ENCODE measurements at regions not wholly inside any gene's neighbourhood (a gene's known extent, or its start where the extent isn't known, plus 50 kb on each side); places are given as distances from the start of the nearest gene placed in this dataset.

DNA sequence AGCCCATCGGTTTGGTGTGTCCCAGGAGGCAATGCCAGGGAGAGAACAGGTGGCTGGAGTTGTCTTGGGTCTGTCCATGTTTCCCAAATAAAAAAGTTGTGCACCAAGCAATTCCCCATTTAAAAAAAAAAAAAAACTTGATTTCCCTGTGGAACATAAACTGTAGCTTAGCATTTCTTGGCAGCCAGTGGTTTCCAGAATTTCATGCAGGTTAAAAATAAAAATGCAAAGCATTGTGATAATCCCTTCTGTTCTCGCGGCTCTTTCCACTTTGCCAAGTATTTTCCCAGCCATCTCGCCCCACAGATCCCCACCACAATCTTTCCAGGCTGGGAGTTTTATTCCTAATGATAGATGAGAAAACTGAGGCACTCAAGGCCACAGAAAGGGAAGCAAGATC lies 51.4 kb upstream of the MSX1 start:
- DNase-seq: no peak

DNA sequence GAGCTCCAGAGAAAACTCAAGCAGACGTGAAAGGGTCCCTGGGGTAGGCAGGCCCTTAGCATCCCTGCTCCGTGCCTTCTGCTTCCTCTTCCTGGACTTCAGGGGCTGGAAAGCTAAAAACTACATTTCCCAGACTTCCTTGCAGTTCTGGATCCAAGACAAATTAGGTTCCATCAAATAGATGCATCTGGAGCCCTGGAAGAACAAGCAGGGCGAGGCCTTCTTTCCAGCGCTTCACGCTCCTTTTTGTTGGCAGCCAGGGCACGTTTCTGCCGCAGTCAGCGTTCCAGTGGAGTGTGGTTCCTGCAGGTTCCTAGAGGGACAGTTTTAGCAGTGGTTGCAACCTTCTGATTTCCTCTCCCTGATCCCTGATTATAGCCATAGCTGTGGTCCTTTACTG lies 53.6 kb upstream of the MSX1 start:
- no peak for DNase-seq

DNA sequence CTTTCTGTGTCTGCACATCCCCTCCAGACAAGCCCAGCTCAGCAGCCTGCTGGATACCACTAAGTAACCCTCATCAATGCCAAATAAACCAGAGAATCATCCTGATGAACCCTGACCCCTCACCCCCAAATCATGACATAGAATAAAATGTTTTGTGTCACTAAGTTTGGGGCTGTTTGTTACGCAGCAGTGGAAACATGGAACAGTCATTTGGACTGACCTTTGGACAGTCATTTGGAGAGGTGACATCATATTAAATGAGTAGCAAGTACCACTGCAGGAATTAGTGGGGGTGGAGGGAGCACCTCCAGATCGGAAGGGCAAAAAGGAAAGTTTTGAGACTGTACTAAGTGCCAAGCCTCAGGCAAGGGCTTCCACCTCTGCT lies 55.6 kb upstream of the MSX1 start:
- no peak for DNase-seq

DNA sequence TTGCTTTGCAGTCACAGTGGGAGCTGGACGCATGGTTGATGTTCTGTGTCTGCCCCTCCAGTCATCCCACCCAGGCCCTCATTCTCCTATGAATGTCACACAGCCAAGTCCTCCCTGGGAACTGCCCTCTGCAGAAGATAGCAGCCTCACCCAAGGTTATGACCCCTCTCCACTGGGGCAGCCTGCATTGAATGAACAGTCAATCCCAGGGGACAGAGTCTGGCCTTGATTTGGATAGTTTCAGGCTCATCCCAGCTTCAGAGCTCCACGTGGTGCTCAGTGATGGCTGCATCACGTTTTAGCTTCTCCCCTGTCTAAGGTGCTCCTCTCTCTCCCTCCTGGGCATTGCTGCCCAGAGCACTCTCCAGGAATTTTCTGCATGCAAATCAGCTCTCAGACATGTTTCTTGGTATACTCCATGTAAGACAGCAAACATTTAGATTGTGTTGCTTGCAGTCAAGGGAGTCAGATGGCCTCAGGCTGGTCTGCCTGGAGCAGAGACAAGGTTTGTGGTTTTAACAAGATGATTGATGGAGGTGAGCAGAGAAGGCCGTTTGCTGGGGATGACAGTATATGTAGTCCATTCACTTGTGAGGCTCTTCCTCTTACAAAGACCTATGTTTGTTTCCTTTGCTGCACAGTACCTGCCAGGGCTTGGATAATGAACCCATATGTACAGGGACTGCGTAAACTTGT lies 56.1 kb upstream of the MSX1 start:
- no peak for DNase-seq

DNA sequence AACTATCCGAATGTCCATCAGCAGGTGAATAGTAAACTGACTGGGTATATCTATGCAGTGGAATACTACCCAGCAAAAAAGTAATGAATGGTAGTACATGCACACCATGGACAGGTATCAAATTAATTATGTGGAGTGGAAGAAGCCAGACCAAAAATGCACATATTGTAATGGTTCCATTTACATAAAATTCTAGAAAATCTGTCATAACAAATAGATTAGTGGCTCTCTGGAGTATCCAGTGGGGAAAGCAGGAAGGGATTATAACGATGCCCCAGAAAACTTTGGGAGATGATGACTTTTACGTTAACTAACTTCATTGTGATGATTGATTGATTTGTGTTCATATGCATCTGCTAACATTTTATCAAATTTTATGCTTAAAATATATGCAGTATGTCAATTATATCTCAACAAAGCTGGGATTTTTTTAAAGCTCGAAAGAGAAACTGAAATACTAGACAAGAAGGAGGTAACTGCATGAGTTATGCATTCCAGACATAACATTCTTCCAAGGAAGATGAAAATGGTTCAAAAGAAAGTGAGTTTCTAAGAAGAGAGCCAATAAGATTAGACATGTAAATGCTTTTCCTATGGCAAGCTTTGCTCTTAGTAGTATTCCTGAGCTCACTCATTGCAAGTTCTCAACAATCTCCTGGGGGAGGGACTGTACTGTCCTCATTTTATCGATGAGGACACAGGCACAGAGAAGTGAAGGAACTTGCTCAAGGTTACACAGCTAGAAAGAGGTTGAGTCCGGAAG lies 58.6 kb upstream of the MSX1 start:
- DNase-seq: no peak

DNA sequence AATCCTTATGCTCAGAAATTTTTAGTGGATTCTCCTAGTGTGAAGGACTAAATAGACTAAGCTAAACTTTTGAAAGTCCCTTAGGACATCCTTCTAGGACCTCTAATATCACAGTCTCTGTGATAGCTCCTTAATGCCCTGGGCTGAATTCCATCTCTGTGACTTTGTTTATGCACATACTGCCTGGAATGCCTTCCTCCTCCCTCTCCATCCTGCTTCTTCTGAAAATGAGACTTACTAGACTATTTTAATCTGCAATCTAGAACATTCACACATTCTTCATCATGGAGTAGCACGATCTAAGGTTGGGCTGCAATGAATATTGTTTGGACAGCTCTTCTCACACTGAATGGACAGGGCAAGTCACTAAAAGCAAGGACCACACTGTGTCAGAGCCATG lies 65.0 kb upstream of the MSX1 start:
- DNase-seq: no peak

DNA sequence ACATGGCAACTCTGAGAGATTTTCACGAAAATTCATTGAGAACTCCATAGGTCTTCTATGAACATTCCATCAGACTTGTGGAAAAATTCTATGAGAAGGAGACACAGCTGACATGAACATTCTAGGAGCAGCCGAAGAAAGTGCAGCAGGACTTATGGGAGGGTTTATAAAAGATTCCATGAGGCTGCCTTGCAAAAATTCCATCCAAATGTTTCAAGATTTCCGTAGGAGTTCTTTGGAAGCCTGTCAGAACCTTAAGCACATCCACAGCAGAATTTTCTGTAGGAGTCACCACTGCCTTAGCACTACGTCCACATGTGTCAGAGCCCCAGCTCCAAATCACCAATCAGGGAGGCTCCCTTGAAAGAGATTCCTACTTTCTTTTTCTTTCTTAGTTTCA lies 67.0 kb upstream of the MSX1 start:
- no peak for DNase-seq

DNA sequence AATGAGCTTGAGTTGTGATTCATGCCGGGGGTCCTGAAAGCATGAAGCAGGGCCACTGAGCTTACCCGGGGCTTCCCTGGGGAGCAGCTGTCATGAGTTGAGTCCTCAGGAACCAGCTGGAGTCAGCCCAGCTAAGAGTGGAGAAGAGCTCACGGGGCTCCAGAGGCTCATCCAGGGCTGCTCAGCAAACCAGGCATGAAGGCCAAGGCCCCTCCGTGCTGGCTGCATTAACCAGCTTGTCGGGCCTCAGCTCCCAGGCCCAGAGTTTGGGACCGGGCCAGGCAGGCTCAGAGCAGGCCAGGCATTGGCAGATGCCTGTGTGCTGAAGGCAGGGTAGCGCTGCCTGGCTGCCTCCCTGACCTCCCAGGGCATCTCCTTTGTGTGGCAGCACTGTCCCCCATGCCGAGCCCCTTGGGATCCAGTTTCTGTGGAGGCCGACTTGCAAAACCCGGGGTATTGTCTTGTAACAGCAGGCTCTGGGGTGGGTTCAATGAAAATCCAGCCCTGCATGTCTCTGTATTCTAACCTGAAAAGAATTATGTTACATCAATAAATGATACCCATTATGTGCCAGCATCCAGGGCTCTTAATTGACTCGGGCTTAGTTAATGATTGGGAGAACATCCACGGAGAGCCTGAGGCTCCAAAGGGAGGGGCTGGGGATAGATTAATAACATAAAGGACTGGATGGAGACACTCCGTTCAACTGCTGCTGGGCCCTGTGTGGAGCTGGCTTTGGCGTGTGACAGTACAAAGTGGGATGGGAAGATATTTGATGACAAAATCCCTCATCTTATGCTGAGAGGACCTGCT lies 68.0 kb upstream of the MSX1 start:
- DNase-seq: no peak

DNA sequence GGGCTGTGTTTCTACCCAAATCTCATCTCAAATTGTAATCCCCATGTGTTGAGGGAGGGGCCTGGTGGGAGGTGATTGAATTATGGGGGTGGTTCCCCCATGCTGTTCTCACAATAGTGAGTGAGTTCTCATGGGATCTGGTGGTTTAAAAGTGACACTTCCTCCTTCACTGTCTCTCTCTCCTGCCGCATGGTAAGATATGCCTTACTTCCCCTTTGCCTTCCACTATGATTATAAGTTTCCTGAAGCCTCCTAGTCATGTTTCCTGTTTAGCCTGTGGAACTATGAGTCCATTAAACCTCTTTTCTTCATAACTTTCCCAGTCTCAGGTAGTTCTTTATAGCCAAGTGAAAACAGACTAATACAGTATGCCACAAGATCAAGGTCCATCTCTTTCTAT lies 70.0 kb upstream of the MSX1 start:
- DNase-seq: no peak

DNA sequence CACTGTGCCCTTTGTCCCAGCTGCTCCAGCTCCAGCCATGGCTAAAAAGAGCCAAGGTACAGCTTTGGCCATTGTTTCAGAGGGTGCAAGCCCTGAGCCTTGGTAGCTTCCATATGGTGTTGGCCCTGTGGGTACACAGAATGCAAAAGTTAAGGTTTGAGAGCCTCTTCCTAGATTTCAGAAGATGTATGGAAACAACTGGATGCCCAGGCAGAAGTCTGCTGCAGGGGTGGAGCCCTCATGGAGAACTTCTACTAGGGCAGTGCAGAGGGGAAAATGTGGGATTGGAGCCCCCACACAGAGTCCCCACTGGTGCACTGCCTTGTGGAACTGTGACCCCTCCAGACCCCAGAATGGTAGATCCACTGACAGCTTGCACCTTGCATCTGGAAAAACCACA lies 70.9 kb upstream of the MSX1 start:
- DNase-seq: no peak

DNA sequence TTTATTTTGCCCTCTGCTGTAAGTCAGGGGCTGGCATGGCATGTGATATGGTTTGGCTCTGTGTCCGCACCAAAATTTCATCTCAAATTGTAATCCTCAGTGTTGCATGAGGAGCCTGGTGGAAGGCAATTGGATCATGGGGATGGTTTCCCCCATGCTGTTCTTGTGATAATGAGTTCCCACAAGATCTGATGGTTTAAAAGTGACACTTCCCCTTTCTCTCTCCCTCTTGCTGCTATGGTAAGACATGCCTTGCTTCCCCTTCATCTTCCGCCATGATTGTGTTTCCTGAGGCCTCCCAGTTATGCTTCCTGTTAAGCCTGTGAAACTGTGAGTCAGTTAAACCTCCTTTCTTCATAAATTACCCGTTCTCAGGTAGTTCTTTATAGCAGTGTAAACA lies 72.0 kb upstream of the MSX1 start:
- DNase-seq: no peak

DNA sequence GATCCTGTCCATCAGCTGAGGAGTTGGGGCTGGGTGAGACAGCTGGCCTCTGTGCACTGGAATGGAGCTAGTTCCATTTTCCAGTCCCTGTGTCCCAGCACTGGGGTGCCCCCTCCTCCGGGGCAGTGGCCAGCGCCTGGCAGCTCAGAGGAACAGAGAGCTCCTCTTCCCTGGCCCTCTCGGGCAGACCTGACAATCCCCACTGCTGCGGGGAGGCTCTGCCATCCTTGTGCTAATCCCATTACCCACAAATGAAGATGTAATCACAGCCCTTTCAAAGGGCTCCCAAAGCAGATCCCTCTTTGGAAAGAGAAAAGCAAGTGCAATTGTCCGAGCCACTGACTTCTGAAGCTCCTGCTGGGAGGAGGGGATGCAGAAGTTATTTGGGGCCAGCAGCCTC lies 75.1 kb upstream of the MSX1 start:
- no peak for DNase-seq

DNA sequence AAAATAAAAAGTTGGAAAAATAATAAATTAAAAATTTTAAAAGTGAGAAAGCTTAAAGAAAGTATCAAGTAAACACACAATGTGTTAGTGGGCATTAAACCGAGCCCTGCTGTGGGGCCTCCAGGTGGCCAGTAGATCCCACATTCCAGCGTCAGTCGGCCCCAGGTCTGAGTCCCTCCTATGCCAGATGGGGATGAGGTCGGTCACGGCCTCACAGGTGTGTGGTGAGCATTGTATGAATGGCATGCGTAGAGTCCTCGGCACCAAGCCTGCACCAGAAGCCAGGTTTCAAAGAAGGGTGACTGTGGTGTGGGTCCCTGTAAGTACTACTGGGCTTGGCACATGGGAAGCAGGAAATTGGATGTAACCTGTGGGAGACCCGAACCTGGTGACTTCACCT lies 75.6 kb upstream of the MSX1 start:
- no peak for DNase-seq

DNA sequence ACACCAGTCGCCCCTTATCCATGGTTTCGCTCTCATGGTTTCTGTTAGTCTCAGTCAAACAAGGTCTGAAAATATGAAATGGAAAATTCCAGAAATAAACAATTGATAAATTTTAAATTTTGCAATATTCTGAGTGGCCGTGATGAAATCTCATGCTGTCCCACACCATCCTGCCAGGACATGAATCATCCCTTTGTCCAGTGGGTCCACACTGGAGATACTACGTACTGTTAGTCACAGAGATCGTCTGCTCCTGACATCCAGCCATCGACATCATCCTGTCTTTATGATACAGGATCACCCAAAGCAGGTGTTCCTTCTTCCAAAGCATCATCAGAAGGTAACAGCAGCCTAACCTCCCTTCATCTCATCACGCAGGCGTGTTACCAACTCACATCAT lies 76.5 kb upstream of the MSX1 start:
- no peak for DNase-seq

DNA sequence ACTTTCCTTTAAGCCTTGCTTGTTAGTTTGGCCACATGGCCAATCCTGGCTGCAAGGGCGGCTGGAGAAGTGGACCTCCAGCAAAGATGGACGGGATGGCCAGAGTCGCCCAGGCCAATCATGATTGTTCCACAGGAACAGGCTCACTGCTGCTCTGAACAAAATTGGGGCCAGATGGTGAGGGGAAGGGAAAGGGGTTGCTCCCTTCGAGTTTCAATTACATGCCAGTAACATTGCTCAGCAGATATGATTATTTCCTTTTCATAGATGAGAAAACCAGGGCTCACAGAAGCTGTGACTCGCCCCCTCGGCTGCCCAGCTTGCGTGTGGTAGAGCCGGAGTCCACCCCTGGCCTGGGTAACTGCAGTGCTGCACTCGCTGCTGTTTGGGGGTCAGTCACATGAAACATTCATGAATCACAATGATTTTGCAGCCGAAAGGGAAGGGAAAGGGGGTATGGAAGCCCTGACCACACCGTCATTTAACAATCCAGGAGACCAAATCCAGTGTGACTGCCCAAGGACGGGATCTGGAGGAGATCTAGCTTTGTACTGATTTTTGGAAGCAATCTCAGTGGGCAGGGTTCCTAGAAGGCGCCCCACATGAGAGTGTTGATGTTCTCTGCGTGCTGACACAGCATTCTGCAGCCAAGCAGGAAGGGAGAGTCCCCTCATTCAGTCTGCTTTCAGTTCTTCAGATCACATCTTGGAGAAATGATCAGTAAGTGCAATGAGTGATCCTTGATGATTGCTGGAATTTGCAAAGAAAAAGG lies 77.3 kb upstream of the MSX1 start:
- no peak for DNase-seq

DNA sequence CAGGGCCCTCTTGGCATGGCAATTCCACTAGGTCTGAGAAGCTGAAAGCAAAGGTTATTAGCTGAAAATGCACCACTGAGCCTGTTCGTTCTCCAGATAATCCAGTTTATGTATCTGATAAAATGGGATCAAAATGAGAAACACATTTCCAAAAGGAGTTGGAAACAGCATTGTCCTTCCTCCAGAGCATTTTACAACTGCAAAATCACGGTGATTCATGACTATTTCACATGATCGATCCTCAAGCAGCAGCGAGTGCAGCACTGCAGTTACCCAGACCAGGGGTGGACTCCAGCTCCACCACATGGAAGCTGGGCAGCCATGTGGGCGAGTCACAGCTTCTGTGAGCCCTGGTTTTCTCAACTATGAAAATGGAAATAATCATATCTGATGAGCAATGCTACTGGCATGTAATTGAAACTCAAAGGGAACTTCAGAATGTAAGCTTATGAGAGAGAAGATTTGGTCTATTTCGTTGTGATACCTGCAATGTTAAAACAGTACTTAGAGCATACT lies 78.7 kb upstream of the MSX1 start:
- no peak for DNase-seq

DNA sequence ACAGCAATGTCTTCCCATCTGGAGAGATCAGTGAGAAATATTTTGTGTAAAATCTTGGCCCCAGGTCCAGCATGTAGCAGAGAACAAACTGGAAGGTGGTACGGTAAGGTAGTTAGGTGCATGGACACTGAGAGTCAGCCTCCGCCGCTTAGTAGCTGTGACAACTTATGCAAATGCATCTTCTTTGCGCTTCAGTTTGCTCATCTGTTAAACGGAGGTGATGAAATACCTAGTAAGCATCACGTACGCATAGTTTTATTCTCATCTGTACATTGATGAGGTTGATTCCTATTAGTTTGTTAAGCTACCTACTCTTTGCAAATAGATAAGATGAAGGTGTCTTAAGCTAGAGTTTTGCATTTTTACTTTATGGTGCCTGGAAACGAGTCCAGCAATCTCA lies 80.0 kb upstream of the MSX1 start:
- no peak for DNase-seq

DNA sequence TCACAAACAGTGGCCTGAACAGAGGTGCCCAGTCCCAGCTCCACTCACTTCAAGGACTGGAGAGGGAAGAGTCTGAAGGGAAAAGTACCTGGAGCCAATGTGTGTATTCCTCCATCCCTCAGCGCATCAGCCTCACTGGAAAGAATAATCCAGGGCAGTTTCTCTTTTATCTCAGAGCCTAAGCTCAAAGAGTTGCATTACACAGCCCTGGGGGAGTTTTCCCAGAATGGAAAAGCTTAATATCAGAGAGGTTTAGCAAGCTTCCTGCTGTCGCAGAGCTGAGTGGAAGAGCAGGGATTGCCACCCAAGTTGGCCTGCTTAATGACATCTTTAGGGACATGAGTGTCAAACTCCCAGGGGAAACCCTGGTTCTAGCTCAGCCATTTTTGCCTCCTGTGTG lies 80.4 kb upstream of the MSX1 start:
- DNase-seq: no peak

DNA sequence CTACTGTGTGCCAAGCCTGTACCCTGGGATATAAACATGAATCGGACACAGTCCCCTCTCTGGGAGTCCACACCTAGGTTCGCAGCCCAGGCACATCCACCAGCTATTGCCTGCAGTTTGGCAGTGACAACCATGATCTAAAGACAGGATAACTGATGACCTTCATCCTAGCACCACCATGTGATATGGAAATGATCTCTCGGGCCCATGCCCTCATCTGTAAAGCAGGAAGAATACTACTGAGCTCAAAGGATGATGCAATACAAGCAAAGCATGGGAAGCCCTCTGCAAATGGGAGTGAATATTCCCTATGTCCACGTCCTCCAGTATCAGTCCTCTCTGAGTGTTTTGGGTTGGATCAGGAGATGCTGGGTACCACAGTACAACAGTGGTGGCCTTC lies 80.9 kb upstream of the MSX1 start:
- no peak for DNase-seq

DNA sequence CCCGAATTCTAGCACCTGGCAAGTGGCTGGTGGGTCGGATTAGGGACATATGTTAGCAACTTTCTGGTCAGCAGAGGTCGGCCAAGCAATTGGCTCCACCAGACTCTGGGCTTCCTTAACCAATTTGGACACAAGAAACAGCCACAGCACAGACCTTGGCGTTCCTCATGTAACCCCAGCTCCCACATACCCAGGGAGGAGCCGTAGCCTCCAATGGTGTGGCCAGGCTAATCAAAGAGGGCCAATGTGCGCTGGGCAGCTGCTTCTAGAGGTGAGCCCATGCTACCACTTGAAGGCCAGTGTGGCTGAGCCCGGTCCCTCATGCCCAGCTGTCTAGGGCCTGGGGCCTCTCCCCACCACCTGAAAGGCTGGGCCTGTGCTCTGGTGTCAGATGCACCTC lies 82.5 kb upstream of the MSX1 start:
- no peak for DNase-seq

DNA sequence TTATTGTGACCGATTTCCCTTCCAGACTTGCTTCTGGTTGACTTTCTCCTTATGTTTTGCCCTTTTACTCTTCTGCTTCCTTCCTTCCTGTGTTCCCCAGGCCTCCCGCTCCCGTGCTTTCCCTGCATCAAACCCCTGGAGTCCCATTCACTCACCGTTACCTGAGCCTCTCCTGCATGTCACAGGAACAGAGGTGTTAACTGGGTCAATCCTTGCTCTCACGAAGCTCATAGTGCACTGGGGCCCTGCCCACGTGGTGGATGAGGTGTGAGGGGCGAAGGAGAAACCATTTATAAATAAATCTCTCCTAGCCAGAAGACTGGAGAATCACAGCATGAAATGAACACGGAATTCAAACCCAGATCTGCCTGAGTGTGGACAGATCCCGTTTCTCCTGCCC lies 83.1 kb upstream of the MSX1 start:
- no peak for DNase-seq

DNA sequence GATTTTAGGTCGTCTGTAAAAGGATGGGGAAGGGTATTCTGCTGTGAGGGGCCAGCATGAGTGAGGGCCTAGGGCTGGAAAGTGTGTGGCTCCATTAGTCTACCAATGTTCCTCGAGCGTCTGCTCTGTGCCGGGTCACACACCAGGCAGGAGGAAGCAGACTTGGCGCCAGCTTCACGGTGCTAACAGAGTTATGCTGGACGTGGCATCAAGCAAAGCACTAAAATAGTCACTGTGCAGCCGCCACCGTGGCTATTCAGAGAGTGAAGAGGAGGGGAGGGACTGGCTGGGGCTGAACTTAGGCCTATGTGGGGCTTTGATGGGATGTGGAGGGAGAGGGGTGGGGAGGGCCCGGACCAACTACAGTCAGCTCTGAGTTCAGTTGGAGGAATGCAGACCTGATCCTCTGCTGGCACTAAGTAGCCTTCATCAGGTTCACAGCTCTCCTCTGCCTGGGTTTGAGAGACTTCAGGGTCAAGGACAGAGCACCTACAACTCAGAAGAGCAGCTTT lies 83.9 kb upstream of the MSX1 start:
- no peak for DNase-seq

DNA sequence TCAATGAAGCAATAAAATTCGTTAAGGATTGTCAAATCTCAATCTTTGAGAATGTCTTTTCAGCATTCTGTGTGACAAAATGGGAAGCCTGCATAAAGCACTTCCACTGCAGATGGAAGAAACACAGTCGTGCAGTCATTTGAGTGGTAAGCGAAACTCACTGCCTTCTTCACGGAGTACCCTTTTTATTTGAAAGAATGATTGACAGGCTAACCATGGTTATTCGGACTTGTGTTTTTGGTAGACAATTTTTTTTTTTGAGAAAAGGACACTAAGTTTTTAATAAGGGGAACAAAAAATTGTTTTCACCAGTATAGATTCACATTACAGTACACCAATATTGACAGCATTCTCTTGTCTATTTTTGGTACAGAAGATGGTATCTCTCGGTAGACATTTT lies 86.9 kb upstream of the MSX1 start:
- no peak for DNase-seq
